GM18870 (cell line): ENCODE measurements at regions not wholly inside any gene's neighbourhood (a gene's known extent, or its start where the extent isn't known, plus 50 kb on each side); places are given as distances from the start of the nearest gene placed in this dataset.
"Not testable (repeated sequence)": the region's sequence is repeated elsewhere in the genome, so short reads cannot be mapped to it uniquely, and the experiment has no call there.

Experiments
- ATAC-seq: cut with Tn5 transposase; IDR thresholded peaks from one replicate; pipeline ENCODE4 v1.9.1; 2021; ENCODE audit warnings: moderate library complexity; ENCODE audit not compliant: unreplicated experiment

DNA sequence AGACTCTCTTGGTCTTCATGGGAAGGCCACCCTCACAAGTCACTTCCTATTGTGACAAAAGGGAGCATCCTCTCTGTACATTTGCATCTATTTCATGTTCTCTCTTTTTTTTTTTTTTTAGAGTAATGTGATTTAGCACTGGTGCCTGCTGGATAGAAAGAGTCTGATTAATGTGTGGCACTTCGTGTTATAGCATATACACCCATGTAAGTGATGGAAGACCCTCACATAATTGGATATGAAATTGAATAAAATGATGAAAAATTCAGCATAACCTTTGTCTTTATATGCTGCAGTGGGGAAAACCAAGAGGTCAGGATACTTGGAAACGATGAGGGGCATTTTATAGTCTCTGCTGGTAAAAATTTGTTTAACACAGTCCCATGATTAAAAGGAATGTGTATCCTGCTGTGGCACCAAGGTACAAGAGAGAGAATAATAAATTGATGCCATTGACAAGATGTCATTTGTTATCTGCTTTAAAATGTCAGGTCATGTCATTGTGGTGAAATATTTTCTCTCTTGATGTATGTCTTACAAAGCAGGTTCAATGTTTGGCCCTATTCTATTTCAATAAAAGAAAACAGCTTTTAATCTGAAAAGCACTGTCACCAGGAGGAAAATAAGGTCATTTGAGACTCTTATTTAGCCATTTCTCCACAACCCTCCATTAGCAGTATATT is 1115.4 kb downstream of the STPG2 start:
- no peak for ATAC-seq

DNA sequence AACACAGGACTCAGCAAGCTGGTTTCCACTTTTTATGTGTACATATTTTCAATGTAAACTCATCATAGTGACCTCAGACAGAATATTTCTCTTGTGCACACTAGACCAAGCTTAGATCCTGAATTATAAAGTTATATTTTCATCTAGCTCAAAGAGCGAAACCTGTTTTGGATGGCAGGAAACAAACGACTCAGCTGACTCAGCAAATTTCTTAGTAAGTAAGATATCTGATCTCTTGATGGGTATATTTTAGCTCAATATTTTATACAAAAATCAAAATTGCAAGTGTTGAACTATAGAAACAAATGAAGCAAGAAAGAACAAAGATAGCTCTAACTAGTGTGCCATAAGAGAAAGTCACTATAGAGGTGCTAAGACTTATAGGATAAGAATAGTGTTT is 1114.5 kb downstream of the STPG2 start:
- ATAC-seq: no peak

DNA sequence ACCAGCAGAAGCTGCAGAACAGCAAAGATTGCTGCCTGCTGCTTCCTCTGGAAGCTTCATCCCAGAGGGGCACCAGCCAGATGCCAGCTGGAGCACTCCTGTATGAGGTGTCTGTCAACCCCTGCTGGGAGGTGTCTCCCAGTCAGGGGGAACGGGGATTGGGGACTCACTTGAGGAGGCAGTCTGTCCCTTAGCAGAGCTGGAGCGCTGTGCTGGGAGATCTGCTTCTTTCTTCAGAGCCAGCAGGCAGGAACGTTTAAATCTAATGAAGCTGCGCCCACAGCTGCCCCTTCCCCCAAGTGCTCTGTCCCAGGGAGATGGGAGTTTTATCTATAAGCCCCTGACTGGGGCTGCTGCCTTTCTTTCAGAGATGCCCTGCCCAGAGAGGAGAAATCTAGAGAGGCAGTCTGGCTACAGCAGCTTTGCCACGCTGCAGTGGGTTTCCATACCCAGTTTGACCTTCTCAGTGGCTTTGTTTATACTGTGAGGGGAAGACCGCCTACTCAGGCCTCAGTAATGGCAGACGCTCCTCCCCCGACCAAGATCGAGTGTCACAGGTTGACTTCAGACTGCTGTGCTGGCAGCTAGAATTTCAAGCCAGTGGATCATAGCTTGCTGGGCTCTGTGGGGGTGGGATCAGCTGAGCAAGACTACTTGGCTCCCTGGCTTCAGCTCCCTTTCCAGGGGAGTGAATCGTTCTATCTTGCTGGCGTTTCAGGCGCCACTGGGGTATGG is 1105.7 kb downstream of the STPG2 start:
- not testable (repeated sequence) for ATAC-seq

DNA sequence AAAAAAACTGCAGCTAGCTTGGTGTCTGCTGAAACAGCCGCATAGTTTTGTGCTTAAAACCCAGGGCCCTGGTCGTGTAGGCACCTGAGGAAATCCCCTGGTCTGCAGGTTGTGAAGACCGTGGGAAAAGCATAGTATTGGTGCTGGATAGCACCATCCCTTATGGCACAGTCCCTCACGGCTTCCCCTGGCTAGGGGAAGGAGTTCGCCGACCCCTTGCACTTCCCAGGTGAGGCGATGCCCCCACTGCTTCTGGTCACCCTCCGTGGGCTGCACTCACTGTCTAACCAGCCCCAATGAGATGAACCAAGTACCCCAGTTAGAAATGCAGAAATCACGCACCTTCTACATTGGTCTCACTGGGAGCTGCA is 1105.1 kb downstream of the STPG2 start:
- no peak for ATAC-seq

DNA sequence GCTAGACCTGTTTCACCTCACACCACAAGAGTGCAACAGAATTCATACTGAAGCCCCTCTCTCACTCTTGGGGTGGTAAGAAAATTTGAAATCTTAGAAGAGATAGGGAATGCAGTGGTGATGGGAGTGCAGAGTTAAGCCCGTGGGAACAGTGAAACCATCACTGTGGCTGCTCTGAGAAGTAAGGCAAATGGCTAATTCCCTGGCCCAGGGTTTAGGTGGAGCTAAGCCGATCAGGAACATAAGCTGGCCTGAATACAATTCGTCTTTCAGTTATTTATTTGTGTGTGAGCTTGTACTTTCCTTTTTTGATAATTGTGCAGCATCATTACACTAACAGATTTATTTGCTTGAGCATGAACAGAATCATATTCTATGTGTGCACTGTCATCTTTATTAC is 1070.6 kb downstream of the STPG2 start:
- no peak for ATAC-seq

DNA sequence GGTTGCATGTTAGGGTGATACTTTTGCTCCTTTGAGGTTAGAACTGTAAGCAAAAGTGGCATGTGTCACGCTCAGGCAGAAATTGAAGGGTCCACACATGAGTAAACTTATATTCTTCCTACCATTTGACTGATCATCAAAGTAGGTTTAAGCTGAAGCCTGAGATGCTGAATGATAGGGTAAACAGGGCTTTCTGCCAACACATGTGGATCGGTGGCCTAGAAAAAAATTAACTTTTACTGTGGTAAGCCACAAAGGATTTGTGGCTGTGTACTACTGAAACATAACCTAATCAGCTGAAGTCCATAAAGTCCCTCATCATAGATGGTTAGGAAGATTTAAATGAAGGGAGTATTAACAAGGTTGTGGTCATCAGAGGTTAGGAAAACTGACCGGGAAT is 1070.1 kb downstream of the STPG2 start:
- no peak for ATAC-seq

DNA sequence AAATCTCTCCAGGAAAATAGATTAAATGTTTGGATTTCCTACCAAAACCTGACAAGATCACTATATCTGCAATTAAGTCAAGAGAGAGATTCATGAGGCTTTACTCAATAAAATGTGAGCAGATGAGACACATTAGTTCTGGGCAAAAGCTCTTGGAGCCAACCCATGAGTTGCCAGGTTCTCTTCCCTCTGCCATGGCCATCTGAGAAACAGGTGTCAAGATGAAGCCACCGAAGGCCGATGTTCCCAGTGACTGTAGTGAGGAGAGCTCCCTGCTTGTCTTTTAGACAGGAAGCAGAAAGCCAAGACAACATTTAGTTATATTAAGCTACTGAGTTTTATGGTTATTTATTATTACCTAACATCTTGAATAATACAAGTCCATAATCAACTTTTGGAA is 1068.7 kb downstream of the STPG2 start:
- no peak for ATAC-seq

DNA sequence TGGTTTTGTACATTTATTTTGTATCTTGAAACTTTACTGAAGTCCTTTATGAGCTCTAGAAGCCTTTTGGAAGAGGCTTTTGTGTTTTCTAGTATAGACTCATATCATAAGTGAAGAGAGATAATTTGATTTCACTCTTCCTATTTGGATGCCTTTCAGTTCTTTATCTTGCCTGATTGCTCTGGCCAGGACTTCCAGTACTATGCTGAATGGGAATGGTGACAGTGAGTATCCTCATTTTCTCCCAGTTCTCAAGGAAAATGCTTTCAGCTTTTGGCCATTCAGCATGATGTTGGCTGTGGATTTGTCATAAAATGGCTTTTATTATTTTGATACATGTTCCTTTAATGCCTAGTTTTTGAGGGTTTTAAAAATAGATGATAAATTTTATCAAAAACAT is 1061.3 kb downstream of the STPG2 start:
- no peak for ATAC-seq

DNA sequence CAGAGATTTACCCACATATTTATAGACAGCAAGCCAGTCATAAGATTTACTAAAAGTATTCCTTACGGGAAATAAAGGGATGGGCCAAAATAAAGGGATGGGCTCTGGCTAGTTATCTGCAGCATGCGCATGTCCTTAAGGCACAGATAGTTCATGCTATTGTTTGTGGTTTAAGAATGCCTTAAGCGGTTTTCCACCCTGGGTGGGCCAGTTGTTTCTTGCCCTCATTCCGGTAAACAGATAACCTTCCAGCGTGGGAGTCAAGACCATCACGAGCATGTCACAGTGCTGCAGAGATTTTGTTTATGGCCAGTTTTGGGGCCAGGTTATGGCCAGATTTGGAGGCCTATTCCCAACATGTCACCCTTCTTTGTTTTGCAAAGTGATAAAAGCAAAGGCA is 1046.2 kb downstream of the STPG2 start:
- not testable (repeated sequence) for ATAC-seq

DNA sequence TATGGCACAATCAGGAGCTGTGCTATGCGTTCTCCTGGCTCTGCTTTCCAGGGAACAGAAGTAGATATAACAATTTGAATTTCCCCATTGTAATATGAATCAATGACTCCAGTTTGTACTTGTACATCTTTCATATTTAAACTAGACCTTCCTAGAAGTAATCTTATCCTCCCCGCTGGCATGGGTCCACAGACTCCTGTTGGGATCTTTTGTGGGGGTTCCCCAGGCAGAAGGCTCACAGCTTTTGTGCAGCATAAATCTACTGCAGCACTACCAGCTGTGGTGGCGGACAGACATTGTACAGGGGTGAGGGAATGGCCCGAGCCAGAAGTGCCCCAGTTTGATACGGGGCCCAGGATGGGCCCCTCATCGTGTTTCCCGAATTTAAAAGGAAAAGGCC is 1042.1 kb downstream of the STPG2 start:
- ATAC-seq: not testable (repeated sequence)

DNA sequence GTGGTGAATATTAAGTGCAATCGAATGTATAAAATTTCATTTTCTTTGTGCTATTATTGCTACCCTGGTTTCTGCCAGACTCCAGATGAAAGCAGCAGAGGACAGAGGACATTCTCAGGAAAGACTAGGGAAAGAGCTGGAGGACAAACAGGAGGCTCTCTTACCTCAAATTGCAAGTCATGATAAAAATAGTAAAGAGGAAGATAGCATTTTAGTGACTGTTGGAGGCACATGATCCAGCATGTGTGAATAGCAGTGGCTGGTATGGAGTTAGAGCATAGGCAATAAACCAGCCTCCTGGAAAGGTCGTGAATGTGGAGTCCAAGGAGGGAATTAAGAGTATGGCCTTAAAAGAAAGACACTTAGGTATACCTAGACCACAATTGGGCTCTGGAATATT is 1040.0 kb downstream of the STPG2 start:
- no peak for ATAC-seq

DNA sequence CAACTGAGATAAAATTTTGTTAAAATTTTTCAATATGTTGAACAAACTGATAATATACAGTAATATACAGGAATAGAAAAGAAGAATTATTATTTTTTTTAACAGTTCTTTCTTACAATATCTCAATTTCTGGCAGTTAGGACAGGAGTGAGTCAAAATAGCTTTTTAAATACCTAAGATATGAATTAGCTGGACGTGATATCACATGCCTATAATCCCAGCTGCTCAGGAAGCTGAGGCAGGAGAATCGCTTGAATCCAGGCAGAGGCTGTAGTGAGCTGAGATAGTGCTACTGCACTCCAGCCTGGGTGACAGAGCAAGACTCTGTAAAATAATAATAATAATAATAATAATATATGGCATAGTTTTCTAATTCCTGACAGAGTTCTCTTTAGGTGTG is 1039.3 kb downstream of the STPG2 start:
- no peak for ATAC-seq

DNA sequence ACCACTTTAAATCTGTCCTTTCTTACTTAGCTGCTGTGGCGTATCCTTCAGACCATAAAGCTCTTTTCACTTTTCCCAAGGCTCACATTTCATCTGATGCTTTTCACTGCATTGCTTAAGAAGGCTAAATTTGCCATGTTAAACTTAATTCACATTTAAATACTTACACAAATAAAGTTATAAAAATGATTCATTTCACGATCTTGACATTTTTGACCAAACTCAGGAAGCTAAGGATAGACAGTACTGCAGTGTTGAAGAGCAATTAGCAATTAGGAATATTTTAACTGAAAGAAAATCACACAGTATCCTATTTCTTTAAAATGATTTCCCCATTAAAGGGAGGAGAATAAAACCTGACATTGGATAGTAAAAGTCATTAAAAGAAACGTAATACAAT is 1038.6 kb downstream of the STPG2 start:
- no peak for ATAC-seq

DNA sequence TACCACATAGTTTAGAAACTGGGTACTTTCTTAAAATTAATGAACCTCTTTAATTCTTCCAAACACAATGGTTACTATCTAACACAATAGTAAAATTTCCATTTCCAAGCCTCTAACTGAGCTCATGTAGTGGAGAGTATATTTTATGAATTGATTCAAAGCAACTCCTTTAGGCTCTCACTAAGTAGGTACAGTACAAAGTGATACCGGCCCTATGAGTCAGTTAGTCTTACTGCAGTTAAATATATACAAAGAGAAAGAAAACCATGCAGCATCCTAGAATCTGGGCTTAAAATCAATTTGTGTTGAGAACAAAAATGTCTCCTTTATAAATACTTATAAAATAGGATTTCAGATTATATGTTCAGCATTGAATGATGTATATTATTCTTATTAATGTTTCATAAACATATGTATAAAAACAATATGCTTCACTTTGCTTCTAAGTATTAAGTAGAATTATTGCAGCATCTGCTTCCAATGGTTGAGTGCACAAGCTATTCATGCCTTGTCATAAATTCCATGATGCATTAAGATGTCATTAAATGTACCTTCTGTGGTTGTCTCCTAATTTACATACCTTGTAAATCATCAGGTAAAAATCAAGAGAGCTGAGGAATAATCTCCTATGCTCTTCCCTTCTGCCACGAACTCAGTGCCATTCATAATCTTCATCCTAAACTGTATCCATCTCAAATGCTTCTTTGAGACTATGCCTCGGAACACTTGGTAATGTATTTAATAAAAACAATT is 1037.8 kb downstream of the STPG2 start:
- no peak for ATAC-seq

DNA sequence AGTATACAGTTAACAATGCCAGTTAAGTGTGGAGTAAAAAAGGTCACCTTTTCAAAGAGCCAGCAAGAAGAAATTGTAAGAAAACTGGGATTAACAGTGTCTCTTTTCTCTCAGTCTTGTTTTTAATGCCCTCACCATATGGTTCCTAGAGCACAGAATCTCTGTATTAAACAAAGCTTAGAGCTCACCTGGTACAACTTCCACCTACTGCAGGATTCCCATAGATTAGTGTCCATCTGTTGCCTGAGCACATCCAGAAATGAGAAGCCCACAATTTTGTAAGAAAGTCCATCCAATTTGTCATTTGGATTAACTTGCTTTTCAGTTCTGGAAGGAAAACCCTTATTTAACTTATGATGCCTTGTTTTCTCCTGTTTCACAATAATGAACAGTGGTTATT is 1037.1 kb downstream of the STPG2 start:
- no peak for ATAC-seq

DNA sequence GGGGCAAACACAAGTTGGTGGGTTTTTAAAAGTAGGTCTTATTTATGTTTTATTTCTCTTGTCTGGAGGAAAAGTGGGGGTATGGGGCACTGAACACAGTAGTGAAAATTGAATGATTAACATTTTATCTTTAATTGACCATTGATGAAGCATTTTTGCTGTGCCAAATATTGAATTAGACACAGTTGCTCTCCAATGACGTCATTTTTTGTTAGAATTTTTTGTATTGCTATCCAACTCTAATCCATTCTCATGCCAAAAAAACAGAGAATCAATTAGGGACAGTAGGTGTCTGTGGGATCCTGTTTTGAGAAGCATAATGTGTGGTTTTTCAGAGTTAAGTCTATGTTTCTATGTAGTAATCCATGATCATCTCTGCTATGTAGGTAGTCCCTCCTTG is 1032.8 kb downstream of the STPG2 start:
- no peak for ATAC-seq

DNA sequence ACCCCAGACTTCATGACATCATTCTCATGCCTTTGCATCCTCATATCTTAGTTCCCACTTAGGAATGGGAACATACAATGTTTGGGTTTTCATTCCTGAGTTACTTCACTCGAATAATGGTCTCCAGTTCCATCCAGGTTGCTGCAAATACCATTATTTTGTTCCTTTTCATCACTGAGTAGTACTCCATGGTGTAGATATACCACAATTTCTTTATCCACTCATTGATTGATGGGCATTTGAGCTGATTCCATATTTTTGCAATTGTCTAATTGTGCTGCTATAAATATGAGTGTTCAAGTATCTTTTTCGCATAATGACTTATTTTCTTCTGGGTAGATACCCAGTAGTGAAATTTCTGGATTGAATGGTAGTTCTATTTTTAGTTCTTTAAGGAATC is 1026.8 kb downstream of the STPG2 start:
- no peak for ATAC-seq

DNA sequence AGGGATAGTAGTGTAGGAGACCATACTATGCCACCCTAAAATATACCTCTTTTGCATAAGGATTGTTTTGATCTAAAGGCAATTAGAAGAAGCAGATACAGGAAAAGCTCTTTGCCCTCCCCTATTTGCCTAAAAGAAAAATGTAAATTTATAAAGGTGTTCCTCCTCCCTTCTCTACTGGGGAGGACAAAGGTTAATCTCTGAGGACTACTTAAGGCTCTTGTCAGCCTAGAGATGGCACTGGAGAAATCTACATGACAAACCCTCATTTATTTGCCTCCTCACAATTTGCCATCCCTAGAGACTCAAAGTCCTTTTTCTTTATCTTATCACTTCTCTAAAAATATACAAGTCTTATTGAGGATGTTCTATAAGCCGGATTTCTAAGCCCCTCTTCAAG is 1021.8 kb downstream of the STPG2 start:
- no peak for ATAC-seq

DNA sequence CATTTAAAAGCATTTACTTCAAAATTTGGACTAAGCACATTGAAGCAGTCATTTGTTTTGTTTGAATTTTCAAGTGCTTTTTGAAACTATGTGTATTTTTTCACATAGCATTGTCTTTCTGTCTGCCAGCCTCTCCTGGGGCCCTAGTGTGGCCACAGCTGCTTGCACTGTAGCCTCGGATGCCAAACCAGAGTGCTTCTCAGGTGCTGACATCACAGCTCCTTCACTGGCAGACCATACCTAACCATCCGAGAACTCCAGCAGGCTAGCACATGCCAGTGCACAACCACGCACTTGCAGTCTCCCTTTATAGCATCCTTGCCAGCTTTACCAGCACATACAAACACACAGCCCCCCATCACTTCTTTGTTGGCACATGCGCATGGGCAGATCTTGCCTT is 1019.7 kb downstream of the STPG2 start:
- no peak for ATAC-seq

DNA sequence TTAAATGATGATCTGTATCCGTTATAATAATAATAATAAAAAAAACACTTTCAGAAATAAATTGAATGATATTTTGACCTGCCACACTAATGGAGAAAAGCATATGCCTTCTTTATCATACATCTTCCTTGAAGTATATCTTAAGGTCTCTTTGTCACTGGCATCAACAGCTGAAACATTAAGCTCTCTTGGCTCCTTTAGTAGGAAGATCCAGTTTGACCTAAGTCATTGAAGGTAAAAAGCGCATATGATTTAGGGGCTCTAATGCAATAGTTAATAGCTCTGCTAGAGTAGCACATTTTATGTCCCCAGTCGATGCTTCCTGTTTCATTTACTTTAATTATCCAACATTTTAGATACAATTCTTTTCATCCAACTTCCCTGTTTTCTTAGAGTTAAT is 1010.8 kb downstream of the STPG2 start:
- ATAC-seq: no peak

DNA sequence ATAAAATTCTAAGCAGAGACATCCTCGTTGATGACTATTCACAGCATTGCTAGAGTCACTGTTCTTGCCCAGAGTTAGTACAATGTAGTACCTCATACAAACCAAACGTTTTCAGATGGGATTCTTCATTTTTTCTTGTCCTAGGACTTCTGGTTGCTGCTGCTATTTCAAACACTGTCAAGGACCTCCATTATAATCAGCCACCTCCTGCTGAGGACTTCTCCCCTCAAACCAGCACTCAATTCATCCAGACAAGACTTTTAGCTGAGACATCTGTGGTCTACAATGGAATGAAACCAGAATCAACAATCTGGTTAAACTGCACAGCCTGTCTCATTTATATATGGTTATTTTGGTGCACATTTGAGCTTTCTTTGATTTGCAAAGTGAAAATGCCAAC is 1008.8 kb downstream of the STPG2 start:
- no peak for ATAC-seq

DNA sequence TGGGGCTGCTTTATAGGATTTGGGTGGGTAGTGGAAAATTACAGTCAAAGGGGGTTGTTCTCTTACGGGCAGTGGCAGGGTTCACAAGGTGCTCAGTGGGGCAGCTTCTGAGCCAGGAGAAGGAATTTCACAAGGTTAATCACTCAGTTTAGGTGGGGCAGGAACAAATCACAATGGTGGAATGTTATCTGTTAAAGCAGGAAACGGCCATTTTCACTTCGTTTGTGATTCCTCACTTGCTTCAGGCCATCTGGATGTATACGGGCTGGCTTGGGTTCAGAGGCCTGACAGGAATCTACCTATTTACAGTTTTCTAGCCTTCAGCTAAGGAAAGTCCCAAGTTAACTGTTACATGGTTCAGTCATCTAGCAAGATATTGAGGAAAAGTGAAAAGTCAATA is 1003.5 kb downstream of the STPG2 start:
- no peak for ATAC-seq
